Stimulated activated CD4-positive, alpha-beta T cell treated with anti-CD3 and anti-CD28 coated beads, TNF-alpha, amount 100 ng/mL, for 48 hours (primary cell): ENCODE measurements at regions not wholly inside any gene's neighbourhood (a gene's known extent, or its start where the extent isn't known, plus 50 kb on each side); places are given as distances from the start of the nearest gene placed in this dataset.

Experiments used
- DNase-seq, 3 donors: peaks; one replicate each; pipeline ENCODE4 v3.0.0-alpha.2; 2020; ENCODE audit warnings: low read depth in 3 of 3

GRCh38 chr4:170305627-170306026 is 215.9 kb upstream of the AADAT start:
- no peak for DNase-seq

- no peak for DNase-seq
These were observed 191.3 kb upstream of the AADAT start for GRCh38 chr4:170281027-170281426.

- DNase-seq, result no peak
These were observed 188.7 kb upstream of the AADAT start for GRCh38 chr4:170278460-170278859.

GRCh38 chr4:170274616-170275015 is 184.9 kb upstream of the AADAT start:
- DNase-seq, result no peak

- DNase-seq, result no peak
These were observed 183.2 kb upstream of the AADAT start for GRCh38 chr4:170272959-170273358.

- DNase-seq, result no peak
These were observed 182.0 kb upstream of the AADAT start for GRCh38 chr4:170271723-170272122.

GRCh38 chr4:170270628-170271027 is 180.9 kb upstream of the AADAT start:
- DNase-seq, result no peak

GRCh38 chr4:170269950-170270349 is 180.2 kb upstream of the AADAT start:
- no peak for DNase-seq

GRCh38 chr4:170259631-170260153 is 169.9 kb upstream of the AADAT start:
- DNase-seq, result peak; percentile 21 to 30 (median 26)

GRCh38 chr4:170256807-170257206 is 167.1 kb upstream of the AADAT start:
- no peak for DNase-seq

- DNase-seq, result no peak
These were observed 158.8 kb upstream of the AADAT start for GRCh38 chr4:170248576-170248975.

GRCh38 chr4:170248029-170248428 is 158.3 kb upstream of the AADAT start:
- DNase-seq, result no peak

- DNase-seq, result no peak
These were observed 157.8 kb upstream of the AADAT start for GRCh38 chr4:170247596-170247995.

- DNase-seq, result no peak
These were observed 154.0 kb upstream of the AADAT start for GRCh38 chr4:170243662-170244288.

- DNase-seq, result no peak
These were observed 152.7 kb upstream of the AADAT start for GRCh38 chr4:170242471-170242870.

- no peak for DNase-seq
These were observed 145.0 kb upstream of the AADAT start for GRCh38 chr4:170234800-170235199.

- DNase-seq, result no peak
These were observed 141.6 kb upstream of the AADAT start for GRCh38 chr4:170231377-170231776.

- DNase-seq, result no peak
These were observed 140.5 kb upstream of the AADAT start for GRCh38 chr4:170230242-170230641.

- no peak for DNase-seq
These were observed 139.2 kb upstream of the AADAT start for GRCh38 chr4:170229006-170229405.

GRCh38 chr4:170227928-170228327 is 138.2 kb upstream of the AADAT start:
- DNase-seq, result no peak

GRCh38 chr4:170226288-170226687 is 136.5 kb upstream of the AADAT start:
- no peak for DNase-seq

- DNase-seq, result no peak
These were observed 125.0 kb upstream of the AADAT start for GRCh38 chr4:170214731-170215130.

- no peak for DNase-seq
These were observed 124.3 kb upstream of the AADAT start for GRCh38 chr4:170214101-170214500.

- no peak for DNase-seq
These were observed 113.0 kb upstream of the AADAT start for GRCh38 chr4:170202721-170203120.
